WTC11 (cell line): ENCODE measurements at regions not wholly inside any gene's neighbourhood (a gene's known extent, or its start where the extent isn't known, plus 50 kb on each side); places are given as distances from the start of the nearest gene placed in this dataset.

Experiments
- ATAC-seq: fragments of 200-7000 bp; cut with Tn5 transposase; 2 replicates; pipeline ENCODE4 v1.10.0; 2021; ENCODE audit warnings: mild to moderate bottlenecking, moderate library complexity
- CTCF ChIA-PET: fragments of 300-600 bp; sonication (Branson Sonifier 250); formaldehyde crosslinking; loops from one replicate; lab custom pipeline; 2021; ENCODE audit warnings: antibody characterized with exemption; lab: Charles Lee
- POLR2A ChIA-PET: fragments of 350-600 bp; sonication (Branson Sonifier 250); formaldehyde crosslinking; loops from one replicate; lab custom pipeline; 2021; ENCODE audit warnings: antibody characterized with exemption; lab: Charles Lee
- DNase-seq: peaks from one replicate; pipeline ENCODE4 v3.0.0; 2021; ENCODE audit warnings: low spot score
- H3K27ac Mint-ChIP-seq: 2 replicates; pipeline ENCODE4 v1.8.0; 2021; ENCODE audit warnings: mixed read lengths
- H3K27me3 Mint-ChIP-seq: 2 replicates; pipeline ENCODE4 v1.8.0; 2021; ENCODE audit warnings: low read depth, mild to moderate bottlenecking, moderate library complexity, mixed read lengths
- H3K36me3 Mint-ChIP-seq: 2 replicates; pipeline ENCODE4 v1.8.0; 2021; ENCODE audit warnings: mixed read lengths
- H3K4me1 Mint-ChIP-seq: 2 replicates; pipeline ENCODE4 v1.8.0; 2022; ENCODE audit warnings: mixed read lengths
- H3K4me3 Mint-ChIP-seq: 2 replicates; pipeline ENCODE4 v1.8.0; 2021; ENCODE audit warnings: mild to moderate bottlenecking, moderate library complexity, mixed read lengths
- H3K9me3 Mint-ChIP-seq: 2 replicates; pipeline ENCODE4 v1.8.0; 2021; ENCODE audit warnings: mixed read lengths
- CBFB ChIP-seq: sonication (generic); formaldehyde crosslinking; IDR thresholded peaks from 2 replicates; pipeline ENCODE4 v1.8.1; 2022; ENCODE audit warnings: mild to moderate bottlenecking, low read depth, missing genetic modification reagents
- GRHL2 ChIP-seq: fragments of 250-450 bp; sonication (Bioruptor Pico); IDR thresholded peaks from 2 replicates; pipeline ENCODE4 v1.8.0; 2022; ENCODE audit warnings: mild to moderate bottlenecking, moderate library complexity; ENCODE audit not compliant: insufficient replicate concordance, severe bottlenecking
- KAT7 ChIP-seq: sonication (generic); formaldehyde crosslinking; IDR thresholded peaks from 2 replicates; pipeline ENCODE4 v1.8.1; 2023; ENCODE audit warnings: missing genetic modification reagents, mild to moderate bottlenecking, borderline replicate concordance
- NFATC4 ChIP-seq: fragments of 250-450 bp; sonication (Bioruptor Pico); IDR thresholded peaks from 2 replicates; pipeline ENCODE4 v1.9.0; 2021; ENCODE audit warnings: mild to moderate bottlenecking
- NR2C2 ChIP-seq: sonication (generic); formaldehyde crosslinking; IDR thresholded peaks from 2 replicates; pipeline ENCODE4 v1.8.0; 2022; ENCODE audit warnings: mild to moderate bottlenecking, missing genetic modification reagents
- OVOL2 ChIP-seq: fragments of 250-450 bp; sonication (Bioruptor Pico); IDR thresholded peaks from 2 replicates; pipeline ENCODE4 v1.9.0; 2021; ENCODE audit warnings: mild to moderate bottlenecking, borderline replicate concordance
- SMAD3 ChIP-seq: sonication (generic); formaldehyde crosslinking; IDR thresholded peaks from 2 replicates; pipeline ENCODE4 v1.8.0; 2022; ENCODE audit warnings: missing genetic modification reagents, mild to moderate bottlenecking, borderline replicate concordance
- SOX15 ChIP-seq: fragments of 250-450 bp; sonication (Bioruptor Pico); IDR thresholded peaks from 2 replicates; pipeline ENCODE4 v1.9.0; 2021; ENCODE audit warnings: mild to moderate bottlenecking
- TP53 ChIP-seq: sonication (generic); formaldehyde crosslinking; IDR thresholded peaks from 2 replicates; pipeline ENCODE4 v1.8.1; 2023; ENCODE audit warnings: mild to moderate bottlenecking, missing genetic modification reagents
- ZNF121 ChIP-seq: sonication (generic); formaldehyde crosslinking; IDR thresholded peaks from 2 replicates; pipeline ENCODE4 v1.8.0; 2023; ENCODE audit warnings: missing genetic modification reagents
- ZNF232 ChIP-seq: sonication (generic); formaldehyde crosslinking; IDR thresholded peaks from 2 replicates; pipeline ENCODE4 v1.8.0; 2022; ENCODE audit warnings: mild to moderate bottlenecking, missing genetic modification reagents
- ZNF423 ChIP-seq: fragments of 250-450 bp; sonication (Bioruptor Pico); IDR thresholded peaks from 2 replicates; pipeline ENCODE4 v2.1.2; 2022; ENCODE audit warnings: mild to moderate bottlenecking, moderate library complexity
- TF ChIP-seq, protein P1 (sequence below): fragments of 250-450 bp; sonication (Bioruptor Pico); IDR thresholded peaks from 2 replicates; pipeline ENCODE4 v1.8.0; 2021; ENCODE audit warnings: mild to moderate bottlenecking
- TF ChIP-seq, protein P2 (sequence below): sonication (generic); formaldehyde crosslinking; IDR thresholded peaks from 2 replicates; pipeline ENCODE4 v1.8.0; 2022; ENCODE audit warnings: mild to moderate bottlenecking, missing genetic modification reagents
- TF ChIP-seq, protein P3 (sequence below): sonication (generic); formaldehyde crosslinking; IDR thresholded peaks from 2 replicates; pipeline ENCODE4 v1.8.0; 2022; ENCODE audit warnings: missing genetic modification reagents
- TF ChIP-seq, protein P4 (sequence below): fragments of 250-450 bp; sonication (Bioruptor Pico); IDR thresholded peaks from 2 replicates; pipeline ENCODE4 v1.9.0; 2021; ENCODE audit warnings: moderate library complexity, mild to moderate bottlenecking, inconsistent platforms, borderline replicate concordance
- TF ChIP-seq, protein P5 (sequence below): sonication (generic); formaldehyde crosslinking; IDR thresholded peaks from 2 replicates; pipeline ENCODE4 v1.8.1; 2023; ENCODE audit warnings: mild to moderate bottlenecking, missing genetic modification reagents
- TF ChIP-seq, protein P6 (sequence below): fragments of 200-600 bp; IDR thresholded peaks from 2 replicates; pipeline ENCODE4 v1.8.0; 2022; ENCODE audit warnings: antibody characterized with exemption

DNA sequence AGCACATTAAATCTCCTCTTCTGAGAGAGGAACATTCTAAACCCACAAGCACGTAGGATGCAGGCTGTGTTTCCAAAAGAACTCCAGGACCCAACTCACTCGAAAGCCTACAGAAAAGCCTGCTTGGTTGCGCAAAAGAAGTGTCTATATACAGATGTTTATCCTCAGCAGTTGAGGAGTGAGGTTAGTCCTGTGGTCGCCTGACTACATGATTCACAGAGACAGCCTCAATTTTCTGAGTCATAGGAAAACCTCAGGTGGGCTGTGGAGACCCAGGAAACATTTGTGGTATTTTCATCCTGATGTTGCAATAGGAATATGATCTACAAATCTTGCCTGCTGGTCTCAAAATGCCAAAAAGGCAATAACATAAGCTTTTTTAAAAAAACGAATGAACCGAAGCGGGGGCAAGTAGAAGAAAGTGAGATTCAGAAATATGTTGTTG is 183.8 kb upstream of the THRB start:
- ChIA-PET CTCF (no interaction called here), POLR2A (no interaction called here)
- DNase-seq (no peak), ATAC-seq (no peak)
- Mint-ChIP-seq H3K4me1 (peaks cover 9% of the 10 kb centered on the region), H3K9me3 (peaks cover 9% of the 10 kb centered on the region; the same call in 1 of the 2 replicates), H3K27me3 (no peaks in the 10 kb centered on the region), H3K4me3 (no peak overlapping the region), H3K27ac (no peak overlapping the region)
- TF ChIP-seq SOX15: no peak
- TF ChIP-seq KAT7 (CRISPR knock-in tag): no peak
- TF ChIP-seq, protein P1, sequence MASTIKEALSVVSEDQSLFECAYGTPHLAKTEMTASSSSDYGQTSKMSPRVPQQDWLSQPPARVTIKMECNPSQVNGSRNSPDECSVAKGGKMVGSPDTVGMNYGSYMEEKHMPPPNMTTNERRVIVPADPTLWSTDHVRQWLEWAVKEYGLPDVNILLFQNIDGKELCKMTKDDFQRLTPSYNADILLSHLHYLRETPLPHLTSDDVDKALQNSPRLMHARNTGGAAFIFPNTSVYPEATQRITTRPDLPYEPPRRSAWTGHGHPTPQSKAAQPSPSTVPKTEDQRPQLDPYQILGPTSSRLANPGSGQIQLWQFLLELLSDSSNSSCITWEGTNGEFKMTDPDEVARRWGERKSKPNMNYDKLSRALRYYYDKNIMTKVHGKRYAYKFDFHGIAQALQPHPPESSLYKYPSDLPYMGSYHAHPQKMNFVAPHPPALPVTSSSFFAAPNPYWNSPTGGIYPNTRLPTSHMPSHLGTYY (CRISPR knock-in tag): no peak
- TF ChIP-seq, protein P2, sequence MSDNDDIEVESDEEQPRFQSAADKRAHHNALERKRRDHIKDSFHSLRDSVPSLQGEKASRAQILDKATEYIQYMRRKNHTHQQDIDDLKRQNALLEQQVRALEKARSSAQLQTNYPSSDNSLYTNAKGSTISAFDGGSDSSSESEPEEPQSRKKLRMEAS: no peak
- no peak for TF ChIP-seq TP53 (CRISPR knock-in tag)
- no peak for TF ChIP-seq ZNF121 (CRISPR knock-in tag)
- TF ChIP-seq NR2C2 (CRISPR knock-in tag): no peak
- TF ChIP-seq NFATC4: no peak
- TF ChIP-seq, all 79 proteins: peak for 0
- no peaks in the 10 kb centered on the region for H3K36me3 Mint-ChIP-seq

DNA sequence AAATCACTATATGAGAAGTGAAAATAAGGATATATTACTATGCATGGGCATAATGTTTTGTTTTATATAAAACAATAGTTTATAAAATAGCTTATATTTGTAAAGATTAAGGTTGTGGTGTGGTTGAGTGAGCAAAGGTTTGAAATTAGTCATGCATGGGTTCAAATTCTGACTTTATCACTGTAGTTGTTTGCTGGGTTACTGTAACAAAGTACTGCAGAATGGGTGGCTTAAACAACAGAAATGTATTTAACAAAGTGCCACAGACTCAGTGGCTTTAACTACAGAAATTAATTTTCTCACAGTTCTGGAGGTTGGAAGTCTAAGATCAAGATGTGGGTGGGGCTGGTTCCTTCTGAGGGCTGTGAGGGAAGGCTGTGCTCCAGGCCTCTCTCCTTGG is 184.8 kb upstream of the THRB start:
- DNase-seq: no peak
- TF ChIP-seq, protein P3, sequence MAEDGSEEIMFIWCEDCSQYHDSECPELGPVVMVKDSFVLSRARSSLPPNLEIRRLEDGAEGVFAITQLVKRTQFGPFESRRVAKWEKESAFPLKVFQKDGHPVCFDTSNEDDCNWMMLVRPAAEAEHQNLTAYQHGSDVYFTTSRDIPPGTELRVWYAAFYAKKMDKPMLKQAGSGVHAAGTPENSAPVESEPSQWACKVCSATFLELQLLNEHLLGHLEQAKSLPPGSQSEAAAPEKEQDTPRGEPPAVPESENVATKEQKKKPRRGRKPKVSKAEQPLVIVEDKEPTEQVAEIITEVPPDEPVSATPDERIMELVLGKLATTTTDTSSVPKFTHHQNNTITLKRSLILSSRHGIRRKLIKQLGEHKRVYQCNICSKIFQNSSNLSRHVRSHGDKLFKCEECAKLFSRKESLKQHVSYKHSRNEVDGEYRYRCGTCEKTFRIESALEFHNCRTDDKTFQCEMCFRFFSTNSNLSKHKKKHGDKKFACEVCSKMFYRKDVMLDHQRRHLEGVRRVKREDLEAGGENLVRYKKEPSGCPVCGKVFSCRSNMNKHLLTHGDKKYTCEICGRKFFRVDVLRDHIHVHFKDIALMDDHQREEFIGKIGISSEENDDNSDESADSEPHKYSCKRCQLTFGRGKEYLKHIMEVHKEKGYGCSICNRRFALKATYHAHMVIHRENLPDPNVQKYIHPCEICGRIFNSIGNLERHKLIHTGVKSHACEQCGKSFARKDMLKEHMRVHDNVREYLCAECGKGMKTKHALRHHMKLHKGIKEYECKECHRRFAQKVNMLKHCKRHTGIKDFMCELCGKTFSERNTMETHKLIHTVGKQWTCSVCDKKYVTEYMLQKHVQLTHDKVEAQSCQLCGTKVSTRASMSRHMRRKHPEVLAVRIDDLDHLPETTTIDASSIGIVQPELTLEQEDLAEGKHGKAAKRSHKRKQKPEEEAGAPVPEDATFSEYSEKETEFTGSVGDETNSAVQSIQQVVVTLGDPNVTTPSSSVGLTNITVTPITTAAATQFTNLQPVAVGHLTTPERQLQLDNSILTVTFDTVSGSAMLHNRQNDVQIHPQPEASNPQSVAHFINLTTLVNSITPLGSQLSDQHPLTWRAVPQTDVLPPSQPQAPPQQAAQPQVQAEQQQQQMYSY (CRISPR knock-in tag): no peak
- TF ChIP-seq, protein P4, sequence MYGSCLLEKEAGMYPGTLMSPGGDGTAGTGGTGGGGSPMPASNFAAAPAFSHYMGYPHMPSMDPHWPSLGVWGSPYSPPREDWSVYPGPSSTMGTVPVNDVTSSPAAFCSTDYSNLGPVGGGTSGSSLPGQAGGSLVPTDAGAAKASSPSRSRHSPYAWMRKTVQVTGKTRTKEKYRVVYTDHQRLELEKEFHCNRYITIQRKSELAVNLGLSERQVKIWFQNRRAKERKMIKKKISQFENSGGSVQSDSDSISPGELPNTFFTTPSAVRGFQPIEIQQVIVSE: no peak
- no peak for TF ChIP-seq CBFB (CRISPR knock-in tag)
- TF ChIP-seq ZNF232 (CRISPR knock-in tag): no peak
- TF ChIP-seq ZNF423 (CRISPR knock-in tag): no peak
- no peak for TF ChIP-seq GRHL2 (CRISPR knock-in tag)
- ChIA-PET POLR2A (no interaction called here), CTCF (interaction anchor here (0.6 to 1.5 kb wide), 5 partner anchors 64 to 678 kb away, joined by 3 to 5 read pairs (median 4); no protein-coding TSS in a partner anchor)
- H3K27ac Mint-ChIP-seq: no peak overlapping the region
- no peaks in the 10 kb centered on the region for H3K27me3 Mint-ChIP-seq
- H3K36me3 Mint-ChIP-seq: no peaks in the 10 kb centered on the region
- no peak overlapping the region for H3K4me3 Mint-ChIP-seq
- peaks cover 13% of the 10 kb centered on the region for H3K4me1 Mint-ChIP-seq
- H3K9me3 Mint-ChIP-seq: peaks cover 9% of the 10 kb centered on the region; the same call in 1 of the 2 replicates
- no peak for ATAC-seq

DNA sequence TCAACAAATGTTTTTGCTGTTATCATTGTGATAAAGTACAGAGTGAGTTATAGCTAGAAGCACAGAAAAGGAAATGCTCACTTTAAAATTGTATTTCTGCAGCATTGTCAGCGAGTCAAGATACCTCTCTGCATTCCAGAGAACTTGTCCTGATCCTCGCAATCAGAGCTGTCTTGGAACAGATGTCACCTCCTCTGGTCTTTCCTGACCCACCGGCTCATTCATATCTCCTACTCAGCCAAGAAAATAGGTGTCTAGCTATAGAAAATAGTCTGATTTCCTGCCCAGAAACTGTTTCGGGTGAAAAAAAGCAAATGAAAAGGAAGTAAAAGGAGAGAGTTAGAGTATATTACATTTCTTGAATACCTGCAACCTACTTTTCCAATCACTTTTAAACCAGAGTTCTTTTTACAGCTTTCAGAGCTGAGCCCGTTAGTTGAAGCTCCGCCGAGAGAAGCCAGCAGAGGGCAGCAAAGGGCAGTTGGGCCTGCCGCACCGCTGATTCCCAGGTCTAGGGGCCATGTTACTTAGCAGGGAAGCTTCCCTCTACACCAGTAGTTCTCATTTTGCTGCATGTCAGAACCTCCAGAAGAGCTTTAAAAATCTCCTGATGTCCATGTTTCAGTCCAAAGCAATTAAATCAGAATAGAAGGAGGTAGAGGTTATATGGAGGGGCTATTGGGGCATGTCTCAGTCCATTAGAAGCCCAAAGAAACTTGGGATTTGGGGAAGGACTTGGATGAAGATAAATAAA is 185.7 kb upstream of the THRB start:
- ChIA-PET CTCF (interaction anchor here (0.5 to 1.5 kb wide), 29 partner anchors 8 to 1561 kb away, joined by 3 to 10 read pairs (median 4); no protein-coding TSS in a partner anchor), POLR2A (no interaction called here)
- no peaks in the 10 kb centered on the region for H3K36me3 Mint-ChIP-seq
- H3K27me3 Mint-ChIP-seq: no peaks in the 10 kb centered on the region
- TF ChIP-seq, protein P5, sequence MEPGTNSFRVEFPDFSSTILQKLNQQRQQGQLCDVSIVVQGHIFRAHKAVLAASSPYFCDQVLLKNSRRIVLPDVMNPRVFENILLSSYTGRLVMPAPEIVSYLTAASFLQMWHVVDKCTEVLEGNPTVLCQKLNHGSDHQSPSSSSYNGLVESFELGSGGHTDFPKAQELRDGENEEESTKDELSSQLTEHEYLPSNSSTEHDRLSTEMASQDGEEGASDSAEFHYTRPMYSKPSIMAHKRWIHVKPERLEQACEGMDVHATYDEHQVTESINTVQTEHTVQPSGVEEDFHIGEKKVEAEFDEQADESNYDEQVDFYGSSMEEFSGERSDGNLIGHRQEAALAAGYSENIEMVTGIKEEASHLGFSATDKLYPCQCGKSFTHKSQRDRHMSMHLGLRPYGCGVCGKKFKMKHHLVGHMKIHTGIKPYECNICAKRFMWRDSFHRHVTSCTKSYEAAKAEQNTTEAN (CRISPR knock-in tag): no peak
- TF ChIP-seq SMAD3 (CRISPR knock-in tag) (no peak), OVOL2 (no peak)
- TF ChIP-seq, protein P6, sequence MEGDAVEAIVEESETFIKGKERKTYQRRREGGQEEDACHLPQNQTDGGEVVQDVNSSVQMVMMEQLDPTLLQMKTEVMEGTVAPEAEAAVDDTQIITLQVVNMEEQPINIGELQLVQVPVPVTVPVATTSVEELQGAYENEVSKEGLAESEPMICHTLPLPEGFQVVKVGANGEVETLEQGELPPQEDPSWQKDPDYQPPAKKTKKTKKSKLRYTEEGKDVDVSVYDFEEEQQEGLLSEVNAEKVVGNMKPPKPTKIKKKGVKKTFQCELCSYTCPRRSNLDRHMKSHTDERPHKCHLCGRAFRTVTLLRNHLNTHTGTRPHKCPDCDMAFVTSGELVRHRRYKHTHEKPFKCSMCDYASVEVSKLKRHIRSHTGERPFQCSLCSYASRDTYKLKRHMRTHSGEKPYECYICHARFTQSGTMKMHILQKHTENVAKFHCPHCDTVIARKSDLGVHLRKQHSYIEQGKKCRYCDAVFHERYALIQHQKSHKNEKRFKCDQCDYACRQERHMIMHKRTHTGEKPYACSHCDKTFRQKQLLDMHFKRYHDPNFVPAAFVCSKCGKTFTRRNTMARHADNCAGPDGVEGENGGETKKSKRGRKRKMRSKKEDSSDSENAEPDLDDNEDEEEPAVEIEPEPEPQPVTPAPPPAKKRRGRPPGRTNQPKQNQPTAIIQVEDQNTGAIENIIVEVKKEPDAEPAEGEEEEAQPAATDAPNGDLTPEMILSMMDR: peak; percentile 74
- H3K9me3 Mint-ChIP-seq: peaks cover 9% of the 10 kb centered on the region; the same call in 1 of the 2 replicates
- H3K4me3 Mint-ChIP-seq: no peak overlapping the region
- no peak overlapping the region for H3K27ac Mint-ChIP-seq
- peak; percentile 83 for DNase-seq
- peak; percentile 71 for ATAC-seq
- H3K4me1 Mint-ChIP-seq: peaks cover 20% of the 10 kb centered on the region
